Small intestine (tissue), 7 donors: ENCODE measurements at regions not wholly inside any gene's neighbourhood (a gene's known extent, or its start where the extent isn't known, plus 50 kb on each side); places are given as distances from the start of the nearest gene placed in this dataset.
A peak's percentile ranks its signal among the peaks of the same experiment; 100 is the strongest.

Experiments used
- DNase-seq, 2 donors: peaks; one replicate each; pipeline versions ENCODE4 v3.0.0 to v3.0.0-alpha.2; 2013
- FAIRE-seq: peaks from 2 replicates; lab custom pipeline; 2012; peaks lifted over from hg19 to GRCh38; lab: Jason Lieb, UNC
- H3K27ac ChIP-seq, 3 donors: one replicate each; pipeline ENCODE4 v1.5.1; 2013; ENCODE audit warnings: low read length in 2 of 3, mild to moderate bottlenecking in 2 of 3, control low read depth in 1 of 3, inconsistent platforms in 1 of 3, low read depth in 1 of 3, moderate library complexity in 1 of 3
- H3K27me3 ChIP-seq, 3 donors: one replicate each; pipeline ENCODE4 v1.6.1; 2013; ENCODE audit warnings: low read length in 3 of 3, inconsistent platforms in 1 of 3; ENCODE audit not compliant: control insufficient read depth in 3 of 3, insufficient read depth in 3 of 3
- H3K36me3 ChIP-seq, 3 donors: one replicate each; pipeline ENCODE4 v1.6.1; 2013; ENCODE audit warnings: low read length in 3 of 3, inconsistent platforms in 1 of 3, low read depth in 1 of 3, mild to moderate bottlenecking in 1 of 3, moderate library complexity in 1 of 3; ENCODE audit not compliant: control insufficient read depth in 3 of 3, insufficient read depth in 2 of 3
- H3K4me1 ChIP-seq, 3 donors: one replicate each; pipeline ENCODE4 v1.6.1; 2013; ENCODE audit warnings: low read length in 2 of 3, inconsistent platforms in 1 of 3, low read depth in 1 of 3, mild to moderate bottlenecking in 1 of 3, moderate library complexity in 1 of 3; ENCODE audit not compliant: control insufficient read depth in 3 of 3, insufficient read depth in 2 of 3
- H3K4me3 ChIP-seq, 3 donors: one replicate each; pipeline ENCODE4 v1.5.1; 2013; ENCODE audit warnings: low read length in 3 of 3, control low read depth in 1 of 3, inconsistent platforms in 1 of 3, low read depth in 1 of 3, mild to moderate bottlenecking in 1 of 3, moderate library complexity in 1 of 3
- H3K9me3 ChIP-seq, 2 donors: one replicate each; pipeline ENCODE4 v1.6.1; 2013; ENCODE audit warnings: low read depth in 1 of 2, low read length in 1 of 2; ENCODE audit not compliant: control insufficient read depth in 2 of 2, insufficient read depth in 1 of 2
- WGBS, 3 donors: extraction: QIAGEN DNeasy Blood & Tissue Kit; methylation state at CpG; one replicate each; pipeline ENCODE4 v1.1.7; 2013; 5-methylcytosine and 5-hydroxymethylcytosine counted together
- donor health status: healthy with polysubstance abuse.
- donor health status: control.
- donor health status: control.
- donor health status: Bipolar disorder and iron deficiency.
- donor health status: healthy.

DNA sequence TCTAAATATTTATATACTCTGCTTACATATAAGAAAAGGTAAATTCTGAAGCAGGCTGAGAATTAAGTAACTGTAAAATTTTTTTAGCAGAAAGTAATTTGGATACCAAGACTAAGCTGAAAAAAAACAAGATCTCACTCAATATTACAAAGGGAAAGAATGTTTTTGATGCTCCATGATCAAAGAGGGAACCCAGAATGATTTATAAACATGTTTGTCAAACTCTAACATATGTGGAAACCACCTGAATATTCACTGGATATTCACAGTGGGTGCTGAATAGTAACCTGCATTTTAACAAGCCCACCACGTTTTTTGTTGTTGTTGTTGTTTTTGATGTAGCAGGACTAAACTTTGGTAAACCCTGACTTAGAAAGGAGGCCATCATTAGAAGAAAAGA is 324.9 kb upstream of the GATB start:
- FAIRE-seq: no peak
- H3K9me3 ChIP-seq: no peaks in the 10 kb centered on the region
- no peak overlapping the region for H3K4me3 ChIP-seq
- no peaks in the 10 kb centered on the region for H3K27me3 ChIP-seq
- H3K27ac ChIP-seq: no peak overlapping the region
- H3K36me3 ChIP-seq: no peaks in the 10 kb centered on the region
- H3K4me1 ChIP-seq: peaks cover 0 to 9% (median 0%) of the 10 kb centered on the region in 3 donors
- no peak for DNase-seq
- WGBS, 3 donors: 29 to 50% (median 33%) methylated on average over 1 of the region's 1 CpG

GRCh38 chr4:152083338-152083737 is 322.5 kb upstream of the GATB start:
- H3K9me3 ChIP-seq: no peaks in the 10 kb centered on the region
- no peak for FAIRE-seq
- WGBS, 3 donors: 32 to 67% (median 40%) methylated on average over 6 of the region's 6 CpGs
- peaks cover 0 to 9% (median 0%) of the 10 kb centered on the region in 3 donors for H3K4me1 ChIP-seq
- H3K27ac ChIP-seq: no peak overlapping the region
- H3K36me3 ChIP-seq: no peaks in the 10 kb centered on the region
- no peak overlapping the region for H3K4me3 ChIP-seq
- peak in 1 of 2 donors; percentile 42 for DNase-seq
- H3K27me3 ChIP-seq: no peaks in the 10 kb centered on the region

DNA sequence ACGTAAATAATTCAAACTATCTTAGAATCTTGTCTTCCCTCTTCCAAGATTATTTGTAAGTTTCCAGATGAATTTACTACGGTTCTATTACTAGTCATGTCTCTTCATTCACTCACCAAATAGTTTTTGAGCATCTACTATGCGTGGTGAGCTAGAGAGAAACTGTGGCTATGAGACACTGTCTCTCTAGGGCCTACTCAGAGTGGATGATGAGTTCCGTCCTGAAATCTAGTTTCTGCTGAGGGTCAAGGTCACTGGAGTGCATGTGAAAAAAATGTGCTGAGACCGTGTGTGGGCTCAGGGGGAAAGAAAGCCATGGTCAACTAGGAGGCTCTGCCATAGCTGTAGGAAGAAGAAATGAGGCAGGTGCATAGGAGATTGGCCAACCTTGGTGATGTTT is 320.2 kb upstream of the GATB start:
- H3K9me3 ChIP-seq: no peaks in the 10 kb centered on the region
- WGBS, 3 donors: 67 to 75% (median 69%) methylated on average over 5 of the region's 5 CpGs
- FAIRE-seq: no peak

GRCh38 chr4:152079543-152080293 is 318.9 kb upstream of the GATB start:
- Histone ChIP-seq H3K9me3 (no peaks in the 10 kb centered on the region), H3K36me3 (no peaks in the 10 kb centered on the region), H3K4me3 (no peak overlapping the region), H3K27me3 (no peaks in the 10 kb centered on the region), H3K4me1 (no peaks in the 10 kb centered on the region), H3K27ac (peak overlapping the region in 1 of 3 donors; percentile 42)
- WGBS, 3 donors: 75 to 85% (median 78%) methylated on average over 6 of the region's 6 CpGs
- DNase-seq (no peak), FAIRE-seq (no peak)

More for the DNA sequence above, 320.2 kb upstream of the GATB start:
- no peak for DNase-seq
- Histone ChIP-seq H3K36me3 (no peaks in the 10 kb centered on the region), H3K27me3 (no peaks in the 10 kb centered on the region), H3K4me3 (no peak overlapping the region), H3K4me1 (no peaks in the 10 kb centered on the region), H3K27ac (no peak overlapping the region)

DNA sequence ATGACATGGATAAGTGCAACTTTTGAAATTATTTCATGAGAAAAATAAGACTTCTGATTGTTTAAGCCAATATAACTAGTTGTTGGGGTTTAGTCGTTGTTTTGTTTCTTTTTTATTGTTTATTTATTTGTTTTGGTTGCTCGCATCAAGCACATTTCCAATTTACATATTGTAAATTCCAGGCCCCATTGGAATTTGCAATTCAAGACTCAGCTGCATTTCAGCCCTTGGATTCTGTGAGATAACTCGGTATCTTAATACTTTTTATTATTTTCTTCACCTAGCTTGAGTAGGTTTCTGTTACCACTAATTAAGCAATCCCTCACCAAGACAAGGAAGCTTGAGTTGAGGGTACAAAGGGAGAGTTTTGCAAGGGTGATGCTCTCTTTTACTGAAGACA is 318.3 kb upstream of the GATB start:
- Histone ChIP-seq H3K9me3 (no peaks in the 10 kb centered on the region), H3K36me3 (no peaks in the 10 kb centered on the region), H3K4me1 (no peaks in the 10 kb centered on the region), H3K27me3 (no peaks in the 10 kb centered on the region), H3K4me3 (no peak overlapping the region), H3K27ac (no peak overlapping the region)
- WGBS, 3 donors: 79 to 87% (median 79%) methylated on average over 3 of the region's 3 CpGs
- FAIRE-seq: no peak
- DNase-seq: no peak

DNA sequence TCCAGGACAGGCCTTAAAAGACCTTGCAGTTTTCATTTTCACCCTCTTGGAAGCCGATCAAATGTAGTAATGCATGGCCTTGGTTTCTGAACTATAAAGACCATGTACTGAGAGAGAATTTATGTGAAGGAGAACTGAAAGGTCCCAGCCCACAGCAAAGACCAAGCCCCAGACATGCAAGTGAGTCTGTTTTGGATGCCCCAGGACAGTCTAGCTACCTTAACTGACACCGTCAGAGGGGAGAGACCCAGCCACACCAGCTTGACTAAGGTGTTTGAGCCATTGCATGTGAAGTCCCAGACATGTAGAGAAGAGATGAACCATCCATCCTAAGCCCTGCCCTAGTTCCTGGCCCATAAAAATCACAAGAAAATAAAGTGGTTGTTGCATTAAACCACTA is 316.8 kb upstream of the GATB start:
- FAIRE-seq: no peak

DNA sequence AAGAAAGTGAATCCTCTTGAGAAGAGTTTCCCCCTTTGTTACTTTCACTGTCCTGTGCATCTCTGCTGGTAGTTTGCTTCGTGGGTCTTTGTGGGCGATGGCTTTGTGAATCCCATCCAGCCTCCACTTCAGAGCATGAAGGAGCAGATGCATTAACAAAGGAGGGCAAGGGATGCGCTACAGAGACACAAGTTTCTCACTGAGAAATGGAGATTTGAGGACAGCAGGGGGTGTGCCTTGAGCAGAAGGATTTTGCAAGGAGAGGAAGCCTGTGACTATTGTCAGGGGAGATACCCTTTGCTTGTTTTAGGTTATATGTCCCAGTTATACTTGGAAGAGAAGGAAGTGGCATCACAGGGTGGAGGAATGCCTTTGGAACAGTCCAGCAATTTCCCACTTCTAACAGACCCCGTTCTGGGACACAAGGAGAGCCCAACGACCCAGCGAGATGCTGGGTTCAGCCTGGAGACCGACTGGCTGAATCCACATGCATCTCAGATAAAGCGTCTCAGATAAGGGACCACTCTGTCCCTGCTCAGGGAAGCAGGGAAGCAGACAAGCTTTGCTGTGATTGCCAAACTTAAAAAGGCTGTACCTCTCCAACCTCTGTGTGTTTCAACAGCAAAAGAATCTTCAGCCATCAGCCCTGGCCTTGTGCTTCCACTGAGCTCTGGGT is 314.6 kb upstream of the GATB start:
- Histone ChIP-seq H3K27me3 (no peaks in the 10 kb centered on the region), H3K9me3 (no peaks in the 10 kb centered on the region), H3K36me3 (no peaks in the 10 kb centered on the region), H3K27ac (no peak overlapping the region), H3K4me1 (no peaks in the 10 kb centered on the region), H3K4me3 (no peak overlapping the region)
- FAIRE-seq (no peak), DNase-seq (no peak)
- WGBS, 3 donors: 75 to 82% (median 76%) methylated on average over 8 of the region's 8 CpGs

More for the DNA sequence above, 316.8 kb upstream of the GATB start:
- 97 to 100% (median 97%) methylated on average over 2 of the region's 2 CpGs for WGBS, 3 donors
- no peaks in the 10 kb centered on the region for H3K9me3 ChIP-seq
- H3K4me3 ChIP-seq: no peak overlapping the region
- H3K36me3 ChIP-seq: no peaks in the 10 kb centered on the region
- no peaks in the 10 kb centered on the region for H3K27me3 ChIP-seq
- H3K4me1 ChIP-seq: no peaks in the 10 kb centered on the region
- H3K27ac ChIP-seq: no peak overlapping the region
- no peak for DNase-seq

DNA sequence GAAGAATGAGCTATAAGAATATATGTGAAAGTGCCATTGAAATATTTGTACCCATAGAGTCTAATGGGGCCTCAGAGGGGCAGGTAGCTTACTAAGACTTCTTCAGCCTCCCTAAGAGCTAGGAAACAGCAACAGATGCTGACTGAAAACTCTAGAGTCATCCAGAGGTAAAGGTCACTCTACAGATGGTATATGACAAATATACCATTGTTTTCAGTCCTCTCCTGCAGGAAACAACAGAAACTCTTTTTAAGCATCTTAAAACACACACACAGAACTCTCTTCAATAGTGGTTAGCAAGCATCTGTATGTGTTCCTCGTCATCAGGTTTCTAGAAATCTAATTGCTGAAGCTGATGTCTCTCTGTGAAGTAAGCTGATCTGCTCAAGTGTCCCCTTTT is 313.8 kb upstream of the GATB start:
- no peak overlapping the region for H3K27ac ChIP-seq
- no peak overlapping the region for H3K4me3 ChIP-seq
- H3K27me3 ChIP-seq: no peaks in the 10 kb centered on the region
- no peaks in the 10 kb centered on the region for H3K9me3 ChIP-seq
- DNase-seq (no peak), FAIRE-seq (no peak)
- H3K36me3 ChIP-seq: no peaks in the 10 kb centered on the region
- 38 to 64% (median 48%) methylated on average over 1 of the region's 1 CpG for WGBS, 3 donors
- no peaks in the 10 kb centered on the region for H3K4me1 ChIP-seq
